Kidney (tissue), 13 donors: ENCODE measurements at regions not wholly inside any gene's neighbourhood (a gene's known extent, or its start where the extent isn't known, plus 50 kb on each side); places are given as distances from the start of the nearest gene placed in this dataset.

Experiments used
- DNase-seq, 5 donors: peaks; one replicate each; pipeline ENCODE4 v3.0.0-alpha.2; 2013 to 2020
- FAIRE-seq: peaks from 2 replicates; lab custom pipeline; 2012; peaks lifted over from hg19 to GRCh38; lab: Jason Lieb, UNC
- H3K27ac ChIP-seq, 2 donors: one replicate each; pipeline ENCODE4 v1.7.0; 2013; ENCODE audit warnings: low read depth in 2 of 2, low read length in 2 of 2, inconsistent platforms in 1 of 2
- H3K27me3 ChIP-seq: one replicate; pipeline ENCODE4 v1.7.1; 2013; ENCODE audit warnings: low read length, inconsistent platforms; ENCODE audit not compliant: control insufficient read depth, insufficient read depth
- H3K36me3 ChIP-seq, 3 donors: one replicate each; pipeline versions ENCODE4 v1.7.0 to v1.7.1; 2013; ENCODE audit warnings: low read length in 3 of 3, control low read depth in 1 of 3, inconsistent platforms in 1 of 3; ENCODE audit not compliant: insufficient read depth in 3 of 3, control insufficient read depth in 2 of 3
- H3K4me1 ChIP-seq, 3 donors: one replicate each; pipeline versions ENCODE4 v1.7.0 to v1.7.1; 2013; ENCODE audit warnings: low read length in 3 of 3, inconsistent platforms in 1 of 3, low read depth in 1 of 3; ENCODE audit not compliant: control insufficient read depth in 2 of 3, insufficient read depth in 2 of 3
- H3K4me3 ChIP-seq, 3 donors: one replicate each; pipeline versions ENCODE4 v1.7.0 to v1.8.1; 2013; ENCODE audit warnings: low read length in 3 of 3, control low read depth in 1 of 3, inconsistent platforms in 1 of 3
- H3K9ac ChIP-seq, 3 donors: one replicate each; pipeline versions ENCODE4 v1.7.0 to v1.7.1; 2013; ENCODE audit warnings: low read length in 3 of 3, control low read depth in 1 of 3, inconsistent platforms in 1 of 3
- H3K9me3 ChIP-seq, 3 donors: one replicate each; pipeline versions ENCODE4 v1.7.0 to v1.7.1; 2013; ENCODE audit warnings: low read length in 3 of 3, control low read depth in 1 of 3, inconsistent platforms in 1 of 3; ENCODE audit not compliant: control insufficient read depth in 2 of 3, insufficient read depth in 1 of 3
- CTCF ChIP-seq: IDR thresholded peaks from 3 replicates; pipeline ENCODE4 v1.5.1; 2012; ENCODE audit warnings: mild to moderate bottlenecking, moderate library complexity, borderline replicate concordance; ENCODE audit not compliant: insufficient read depth; ENCODE audit errors: extremely low read depth
- intact Hi-C: fragments of 100-400 bp; cut with DNase I; formaldehyde crosslinking; loops from one replicate; pipeline ENCODE4 v1.11.1; 2022
- donor health status: control.
- donor health status: control.
- donor health status: control.
- donor health status: control.
- donor health status: control.
- donor health status: DM: yes; HTN: yes; CAD: no.
- donor health status: Normal renal cell carcinoma (clear cell type).

DNA sequence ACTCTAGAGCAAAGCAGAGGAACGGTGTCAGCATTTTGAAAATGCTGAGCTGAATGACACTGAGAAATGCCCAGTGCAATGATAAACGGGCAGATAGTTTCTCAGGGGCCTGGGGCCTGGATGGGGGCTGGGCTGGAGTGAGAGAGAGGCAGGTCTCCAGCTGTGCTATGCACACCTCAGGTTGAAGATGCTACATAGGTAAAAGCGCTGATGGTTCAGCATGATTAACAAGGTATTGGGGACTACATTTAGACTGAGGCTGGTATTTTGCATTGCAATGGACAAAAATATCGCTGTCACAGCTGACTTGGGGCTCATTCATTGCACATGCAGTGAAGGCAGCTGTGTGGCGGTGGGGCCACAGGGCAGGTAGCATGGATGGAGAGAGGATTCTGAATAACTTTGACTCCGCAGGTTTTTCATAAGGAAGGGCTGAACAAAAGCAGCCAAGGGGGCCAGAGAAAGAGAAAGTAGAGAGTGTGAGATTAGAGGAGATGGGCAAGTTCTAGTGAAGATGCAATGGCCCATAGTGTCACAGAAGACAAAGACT is 290.8 kb upstream of the ZNF32 start:
- DNase-seq (no peak), FAIRE-seq (no peak)
- H3K9me3 ChIP-seq, result no peaks in the 10 kb centered on the region
- TF ChIP-seq CTCF, result no peak
- H3K4me3 ChIP-seq, result no peak overlapping the region
- H3K36me3 ChIP-seq, result no peaks in the 10 kb centered on the region
- no peak overlapping the region for H3K9ac ChIP-seq
- no peak overlapping the region for H3K27ac ChIP-seq
- peaks cover 3 to 9% (median 7%) of the 10 kb centered on the region in 3 donors for H3K4me1 ChIP-seq
- intact Hi-C loops, result no loop called here
- no peaks in the 10 kb centered on the region for H3K27me3 ChIP-seq

- TF ChIP-seq CTCF, result no peak
- Histone ChIP-seq H3K36me3 (no peaks in the 10 kb centered on the region), H3K27me3 (no peaks in the 10 kb centered on the region), H3K9ac (no peak overlapping the region), H3K9me3 (peaks cover 0 to 2% (median 0%) of the 10 kb centered on the region in 3 donors), H3K27ac (no peak overlapping the region), H3K4me1 (peaks cover 0 to 5% (median 3%) of the 10 kb centered on the region in 3 donors), H3K4me3 (no peak overlapping the region)
- DNase-seq (peak in 1 of 5 donors; percentile 22), FAIRE-seq (no peak)
- intact Hi-C loops, result no loop called here
Measured at GRCh38 chr10:43938810-43939209, 290.1 kb upstream of the ZNF32 start.

- DNase-seq (peak in 1 of 5 donors; percentile 9), FAIRE-seq (no peak)
- no peak overlapping the region for H3K27ac ChIP-seq
- H3K9ac ChIP-seq, result no peak overlapping the region
- no peak overlapping the region for H3K4me3 ChIP-seq
- no peaks in the 10 kb centered on the region for H3K36me3 ChIP-seq
- H3K9me3 ChIP-seq, result peaks cover 0 to 6% (median 0%) of the 10 kb centered on the region in 3 donors
- TF ChIP-seq CTCF, result no peak
- no peaks in the 10 kb centered on the region for H3K4me1 ChIP-seq
- no peaks in the 10 kb centered on the region for H3K27me3 ChIP-seq
- intact Hi-C loops, result no loop called here
Measured at GRCh38 chr10:43931308-43931930, 282.7 kb upstream of the ZNF32 start.
